ENCODE measurements at regions not wholly inside any gene's neighbourhood (a gene's known extent, or its start where the extent isn't known, plus 50 kb on each side); places are given as distances from the start of the nearest gene placed in this dataset.

- no peaks in the 10 kb centered on the region for H3K9me3 ChIP-seq
- H3K27ac ChIP-seq: no peak overlapping the region
- no peaks in the 10 kb centered on the region for H3K36me3 ChIP-seq
- DNase-seq (ENCODE audit: low spot score): no peak
- H3K4me3 ChIP-seq: no peak overlapping the region
- intact Hi-C loops (cut with DNase I): no loop called here
- no peak for TF ChIP-seq POLR2AphosphoS5 (IDR thresholded peaks at IDR 0.05)
- no peak for TF ChIP-seq POLR2A (IDR thresholded peaks at IDR 0.05)
- TF ChIP-seq, protein P1, sequence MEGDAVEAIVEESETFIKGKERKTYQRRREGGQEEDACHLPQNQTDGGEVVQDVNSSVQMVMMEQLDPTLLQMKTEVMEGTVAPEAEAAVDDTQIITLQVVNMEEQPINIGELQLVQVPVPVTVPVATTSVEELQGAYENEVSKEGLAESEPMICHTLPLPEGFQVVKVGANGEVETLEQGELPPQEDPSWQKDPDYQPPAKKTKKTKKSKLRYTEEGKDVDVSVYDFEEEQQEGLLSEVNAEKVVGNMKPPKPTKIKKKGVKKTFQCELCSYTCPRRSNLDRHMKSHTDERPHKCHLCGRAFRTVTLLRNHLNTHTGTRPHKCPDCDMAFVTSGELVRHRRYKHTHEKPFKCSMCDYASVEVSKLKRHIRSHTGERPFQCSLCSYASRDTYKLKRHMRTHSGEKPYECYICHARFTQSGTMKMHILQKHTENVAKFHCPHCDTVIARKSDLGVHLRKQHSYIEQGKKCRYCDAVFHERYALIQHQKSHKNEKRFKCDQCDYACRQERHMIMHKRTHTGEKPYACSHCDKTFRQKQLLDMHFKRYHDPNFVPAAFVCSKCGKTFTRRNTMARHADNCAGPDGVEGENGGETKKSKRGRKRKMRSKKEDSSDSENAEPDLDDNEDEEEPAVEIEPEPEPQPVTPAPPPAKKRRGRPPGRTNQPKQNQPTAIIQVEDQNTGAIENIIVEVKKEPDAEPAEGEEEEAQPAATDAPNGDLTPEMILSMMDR (IDR thresholded peaks at IDR 0.05): no peak
- 80% methylated on average over 4 of the region's 4 CpGs for WGBS
- no peaks in the 10 kb centered on the region for H3K4me1 ChIP-seq (replicated peaks)
- H3K27me3 ChIP-seq (replicated peaks; ENCODE audit: insufficient read depth): no peaks in the 10 kb centered on the region
Measured at GRCh38 chr6:48183811-48184605, 73.0 kb upstream of the PTCHD4 start.

DNA sequence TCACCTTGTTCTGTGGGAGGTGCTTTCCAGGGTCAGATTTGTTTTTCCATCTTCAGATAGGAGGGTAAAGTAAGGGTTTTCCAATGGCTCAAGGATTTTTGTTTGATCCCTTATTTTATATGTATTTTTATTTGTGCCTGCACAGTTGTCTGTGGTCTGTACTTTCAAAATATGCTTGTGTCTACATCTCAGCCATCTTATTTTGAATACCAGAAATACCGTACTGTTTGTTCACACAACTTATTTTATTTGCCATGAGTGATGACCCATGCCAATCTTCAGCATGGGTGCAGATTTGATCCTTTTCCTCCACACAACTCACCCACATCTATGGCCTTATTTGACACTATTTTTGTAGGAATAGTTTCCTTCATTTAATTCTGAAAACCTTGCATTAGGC, 72.2 kb upstream of the PTCHD4 start:
- intact Hi-C loops (cut with DNase I): no loop called here
- whole genome bisulfite sequencing: 90% methylated on average over 1 of the region's 1 CpG
- no peak overlapping the region for H3K27ac ChIP-seq
- no peak for TF ChIP-seq POLR2AphosphoS5 (IDR thresholded peaks at IDR 0.05)
- TF ChIP-seq, protein P1 (IDR thresholded peaks at IDR 0.05): no peak
- no peak for TF ChIP-seq POLR2A (IDR thresholded peaks at IDR 0.05)
- no peaks in the 10 kb centered on the region for H3K9me3 ChIP-seq
- no peaks in the 10 kb centered on the region for H3K27me3 ChIP-seq (replicated peaks; ENCODE audit: insufficient read depth)
- H3K4me1 ChIP-seq (replicated peaks): no peaks in the 10 kb centered on the region
- H3K4me3 ChIP-seq: no peak overlapping the region
- no peak for DNase-seq (ENCODE audit: low spot score)
- no peaks in the 10 kb centered on the region for H3K36me3 ChIP-seq

DNA sequence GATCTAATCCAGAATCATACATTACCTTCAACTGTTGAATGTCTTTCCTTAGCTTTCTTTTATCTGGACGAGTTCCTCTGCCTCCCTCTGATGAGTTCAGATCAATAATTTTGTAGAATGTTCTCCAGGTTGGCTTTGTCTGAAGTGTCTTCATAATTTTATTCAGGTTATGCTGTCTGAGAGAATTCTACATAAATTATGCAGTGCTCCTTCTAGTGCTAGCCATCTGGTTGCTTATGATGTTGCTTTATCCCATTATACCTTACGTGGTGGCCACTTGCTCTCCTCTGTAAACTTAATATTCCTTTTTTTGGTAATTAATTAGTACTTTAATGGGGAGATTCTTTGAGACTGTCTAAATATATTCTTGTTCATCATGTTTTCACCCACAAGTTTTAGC, 67.7 kb upstream of the PTCHD4 start:
- no peaks in the 10 kb centered on the region for H3K36me3 ChIP-seq
- no peak overlapping the region for H3K27ac ChIP-seq
- intact Hi-C loops (cut with DNase I): no loop called here
- no peaks in the 10 kb centered on the region for H3K27me3 ChIP-seq (replicated peaks; ENCODE audit: insufficient read depth)
- no peaks in the 10 kb centered on the region for H3K9me3 ChIP-seq
- H3K4me1 ChIP-seq (replicated peaks): no peaks in the 10 kb centered on the region
- no peak for TF ChIP-seq POLR2A (IDR thresholded peaks at IDR 0.05)
- no peak for TF ChIP-seq POLR2AphosphoS5 (IDR thresholded peaks at IDR 0.05)
- TF ChIP-seq, protein P1 (IDR thresholded peaks at IDR 0.05): no peak
- WGBS: 85% methylated on average over 2 of the region's 2 CpGs
- no peak overlapping the region for H3K4me3 ChIP-seq
- DNase-seq (ENCODE audit: low spot score): no peak

GRCh38 chr6:48177786-48178185, 66.8 kb upstream of the PTCHD4 start:
- no peaks in the 10 kb centered on the region for H3K36me3 ChIP-seq
- H3K9me3 ChIP-seq: no peaks in the 10 kb centered on the region
- intact Hi-C loops (cut with DNase I): no loop called here
- H3K4me3 ChIP-seq: no peak overlapping the region
- no peaks in the 10 kb centered on the region for H3K4me1 ChIP-seq (replicated peaks)
- DNase-seq (ENCODE audit: low spot score): no peak
- H3K27ac ChIP-seq: no peak overlapping the region
- WGBS: 77% methylated on average over 3 of the region's 3 CpGs
- TF ChIP-seq POLR2AphosphoS5 (IDR thresholded peaks at IDR 0.05) (no peak), POLR2A (IDR thresholded peaks at IDR 0.05) (no peak)
- TF ChIP-seq, protein P1 (IDR thresholded peaks at IDR 0.05): no peak
- no peaks in the 10 kb centered on the region for H3K27me3 ChIP-seq (replicated peaks; ENCODE audit: insufficient read depth)

All from prostate gland (tissue), 2 donors.